ENCODE measurements at regions not wholly inside any gene's neighbourhood (a gene's known extent, or its start where the extent isn't known, plus 50 kb on each side); places are given as distances from the start of the nearest gene placed in this dataset.

DNA sequence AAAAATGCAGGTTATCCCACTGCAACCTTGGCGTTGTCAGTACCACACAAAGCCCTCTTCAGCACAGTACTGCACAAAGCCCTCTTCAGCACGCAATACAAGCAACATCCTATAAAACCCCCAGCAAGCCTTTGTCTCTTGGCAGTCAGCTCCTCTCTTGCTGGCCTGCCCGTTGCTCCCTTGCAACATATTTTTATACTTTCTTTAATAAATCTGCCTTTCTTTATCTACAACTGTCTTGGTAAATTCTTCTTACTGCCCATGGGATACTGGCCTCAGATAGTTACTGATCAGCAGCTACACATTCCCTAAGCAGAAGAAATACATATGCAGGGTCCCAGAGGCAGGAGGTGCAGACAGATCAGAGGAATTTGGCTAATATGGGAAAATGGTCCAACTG, 70.5 kb upstream of the MAP3K4 start:
- TF ChIP-seq, protein P1, sequence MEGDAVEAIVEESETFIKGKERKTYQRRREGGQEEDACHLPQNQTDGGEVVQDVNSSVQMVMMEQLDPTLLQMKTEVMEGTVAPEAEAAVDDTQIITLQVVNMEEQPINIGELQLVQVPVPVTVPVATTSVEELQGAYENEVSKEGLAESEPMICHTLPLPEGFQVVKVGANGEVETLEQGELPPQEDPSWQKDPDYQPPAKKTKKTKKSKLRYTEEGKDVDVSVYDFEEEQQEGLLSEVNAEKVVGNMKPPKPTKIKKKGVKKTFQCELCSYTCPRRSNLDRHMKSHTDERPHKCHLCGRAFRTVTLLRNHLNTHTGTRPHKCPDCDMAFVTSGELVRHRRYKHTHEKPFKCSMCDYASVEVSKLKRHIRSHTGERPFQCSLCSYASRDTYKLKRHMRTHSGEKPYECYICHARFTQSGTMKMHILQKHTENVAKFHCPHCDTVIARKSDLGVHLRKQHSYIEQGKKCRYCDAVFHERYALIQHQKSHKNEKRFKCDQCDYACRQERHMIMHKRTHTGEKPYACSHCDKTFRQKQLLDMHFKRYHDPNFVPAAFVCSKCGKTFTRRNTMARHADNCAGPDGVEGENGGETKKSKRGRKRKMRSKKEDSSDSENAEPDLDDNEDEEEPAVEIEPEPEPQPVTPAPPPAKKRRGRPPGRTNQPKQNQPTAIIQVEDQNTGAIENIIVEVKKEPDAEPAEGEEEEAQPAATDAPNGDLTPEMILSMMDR (IDR thresholded peaks at IDR 0.05; ENCODE audit: insufficient read depth, low read length): no peak
- TF ChIP-seq, protein P2, sequence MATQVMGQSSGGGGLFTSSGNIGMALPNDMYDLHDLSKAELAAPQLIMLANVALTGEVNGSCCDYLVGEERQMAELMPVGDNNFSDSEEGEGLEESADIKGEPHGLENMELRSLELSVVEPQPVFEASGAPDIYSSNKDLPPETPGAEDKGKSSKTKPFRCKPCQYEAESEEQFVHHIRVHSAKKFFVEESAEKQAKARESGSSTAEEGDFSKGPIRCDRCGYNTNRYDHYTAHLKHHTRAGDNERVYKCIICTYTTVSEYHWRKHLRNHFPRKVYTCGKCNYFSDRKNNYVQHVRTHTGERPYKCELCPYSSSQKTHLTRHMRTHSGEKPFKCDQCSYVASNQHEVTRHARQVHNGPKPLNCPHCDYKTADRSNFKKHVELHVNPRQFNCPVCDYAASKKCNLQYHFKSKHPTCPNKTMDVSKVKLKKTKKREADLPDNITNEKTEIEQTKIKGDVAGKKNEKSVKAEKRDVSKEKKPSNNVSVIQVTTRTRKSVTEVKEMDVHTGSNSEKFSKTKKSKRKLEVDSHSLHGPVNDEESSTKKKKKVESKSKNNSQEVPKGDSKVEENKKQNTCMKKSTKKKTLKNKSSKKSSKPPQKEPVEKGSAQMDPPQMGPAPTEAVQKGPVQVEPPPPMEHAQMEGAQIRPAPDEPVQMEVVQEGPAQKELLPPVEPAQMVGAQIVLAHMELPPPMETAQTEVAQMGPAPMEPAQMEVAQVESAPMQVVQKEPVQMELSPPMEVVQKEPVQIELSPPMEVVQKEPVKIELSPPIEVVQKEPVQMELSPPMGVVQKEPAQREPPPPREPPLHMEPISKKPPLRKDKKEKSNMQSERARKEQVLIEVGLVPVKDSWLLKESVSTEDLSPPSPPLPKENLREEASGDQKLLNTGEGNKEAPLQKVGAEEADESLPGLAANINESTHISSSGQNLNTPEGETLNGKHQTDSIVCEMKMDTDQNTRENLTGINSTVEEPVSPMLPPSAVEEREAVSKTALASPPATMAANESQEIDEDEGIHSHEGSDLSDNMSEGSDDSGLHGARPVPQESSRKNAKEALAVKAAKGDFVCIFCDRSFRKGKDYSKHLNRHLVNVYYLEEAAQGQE (IDR thresholded peaks at IDR 0.05; ENCODE audit: insufficient replicate concordance, low read depth): no peak
- TF ChIP-seq POLR2AphosphoS5 (IDR thresholded peaks at IDR 0.05; ENCODE audit: low read depth): no peak

All from HL-60 (cell line).